ENCODE measurements at regions not wholly inside any gene's neighbourhood (a gene's known extent, or its start where the extent isn't known, plus 50 kb on each side); places are given as distances from the start of the nearest gene placed in this dataset.

- Histone ChIP-seq H3K27me3 (ENCODE audit: control insufficient read depth, insufficient read depth, low read length) (no peaks in the 10 kb centered on the region), H3K4me1 (ENCODE audit: control insufficient read depth, insufficient read depth, low read length) (no peaks in the 10 kb centered on the region), H3K9me3 (ENCODE audit: control insufficient read depth, insufficient read depth, low read length) (no peaks in the 10 kb centered on the region), H3K36me3 (ENCODE audit: control insufficient read depth, insufficient read depth, low read length) (no peaks in the 10 kb centered on the region), H3K27ac (ENCODE audit: low read length) (no peak overlapping the region), H3K4me3 (ENCODE audit: low read length) (no peak overlapping the region)
- no peak for DNase-seq (ENCODE audit: low read depth, low spot score)
- no CpG with 5 or more reads among the region's 5 CpGs for WGBS (ENCODE audit: insufficient coverage, insufficient read length)
Measured at GRCh38 chr6:1088492-1089001, 223.4 kb upstream of the FOXQ1 start.

GRCh38 chr6:1087154-1087843 is 224.6 kb upstream of the FOXQ1 start:
- Histone ChIP-seq H3K4me1 (ENCODE audit: control insufficient read depth, insufficient read depth, low read length) (no peaks in the 10 kb centered on the region), H3K36me3 (ENCODE audit: control insufficient read depth, insufficient read depth, low read length) (no peaks in the 10 kb centered on the region), H3K9me3 (ENCODE audit: control insufficient read depth, insufficient read depth, low read length) (no peaks in the 10 kb centered on the region), H3K27ac (ENCODE audit: low read length) (no peak overlapping the region), H3K27me3 (ENCODE audit: control insufficient read depth, insufficient read depth, low read length) (no peaks in the 10 kb centered on the region), H3K4me3 (ENCODE audit: low read length) (no peak overlapping the region)
- WGBS (ENCODE audit: insufficient coverage, insufficient read length): no CpG with 5 or more reads among the region's 11 CpGs
- DNase-seq (ENCODE audit: low read depth, low spot score): no peak

- DNase-seq (ENCODE audit: low read depth, low spot score): no peak
- H3K27me3 ChIP-seq (ENCODE audit: control insufficient read depth, insufficient read depth, low read length): no peaks in the 10 kb centered on the region
- H3K9me3 ChIP-seq (ENCODE audit: control insufficient read depth, insufficient read depth, low read length): no peaks in the 10 kb centered on the region
- no peaks in the 10 kb centered on the region for H3K36me3 ChIP-seq (ENCODE audit: control insufficient read depth, insufficient read depth, low read length)
- H3K4me3 ChIP-seq (ENCODE audit: low read length): no peak overlapping the region
- no peak overlapping the region for H3K27ac ChIP-seq (ENCODE audit: low read length)
- no peaks in the 10 kb centered on the region for H3K4me1 ChIP-seq (ENCODE audit: control insufficient read depth, insufficient read depth, low read length)
- WGBS (ENCODE audit: insufficient coverage, insufficient read length): no CpG with 5 or more reads among the region's 10 CpGs
Measured at GRCh38 chr6:1086446-1087153, 225.3 kb upstream of the FOXQ1 start.

- Histone ChIP-seq H3K36me3 (ENCODE audit: control insufficient read depth, insufficient read depth, low read length) (no peaks in the 10 kb centered on the region), H3K4me3 (ENCODE audit: low read length) (no peak overlapping the region), H3K27me3 (ENCODE audit: control insufficient read depth, insufficient read depth, low read length) (no peaks in the 10 kb centered on the region), H3K4me1 (ENCODE audit: control insufficient read depth, insufficient read depth, low read length) (no peaks in the 10 kb centered on the region), H3K9me3 (ENCODE audit: control insufficient read depth, insufficient read depth, low read length) (no peaks in the 10 kb centered on the region), H3K27ac (ENCODE audit: low read length) (no peak overlapping the region)
- no CpG with 5 or more reads among the region's 11 CpGs for WGBS (ENCODE audit: insufficient coverage, insufficient read length)
- DNase-seq (ENCODE audit: low read depth, low spot score): no peak
Measured at GRCh38 chr6:1082285-1082935, 229.5 kb upstream of the FOXQ1 start.

- Histone ChIP-seq H3K9me3 (ENCODE audit: control insufficient read depth, insufficient read depth, low read length) (no peaks in the 10 kb centered on the region), H3K27me3 (ENCODE audit: control insufficient read depth, insufficient read depth, low read length) (no peaks in the 10 kb centered on the region), H3K4me1 (ENCODE audit: control insufficient read depth, insufficient read depth, low read length) (no peaks in the 10 kb centered on the region), H3K27ac (ENCODE audit: low read length) (no peak overlapping the region), H3K36me3 (ENCODE audit: control insufficient read depth, insufficient read depth, low read length) (no peaks in the 10 kb centered on the region), H3K4me3 (ENCODE audit: low read length) (no peak overlapping the region)
- no CpG with 5 or more reads among the region's 7 CpGs for WGBS (ENCODE audit: insufficient coverage, insufficient read length)
- no peak for DNase-seq (ENCODE audit: low read depth, low spot score)
Measured at GRCh38 chr6:1081551-1082284, 230.2 kb upstream of the FOXQ1 start.

- no peak overlapping the region for H3K27ac ChIP-seq (ENCODE audit: low read length)
- H3K27me3 ChIP-seq (ENCODE audit: control insufficient read depth, insufficient read depth, low read length): no peaks in the 10 kb centered on the region
- H3K4me1 ChIP-seq (ENCODE audit: control insufficient read depth, insufficient read depth, low read length): no peaks in the 10 kb centered on the region
- H3K4me3 ChIP-seq (ENCODE audit: low read length): no peak overlapping the region
- H3K36me3 ChIP-seq (ENCODE audit: control insufficient read depth, insufficient read depth, low read length): no peaks in the 10 kb centered on the region
- DNase-seq (ENCODE audit: low read depth, low spot score): no peak
- no peaks in the 10 kb centered on the region for H3K9me3 ChIP-seq (ENCODE audit: control insufficient read depth, insufficient read depth, low read length)
- WGBS (ENCODE audit: insufficient coverage, insufficient read length): no CpG with 5 or more reads among the region's 34 CpGs
Measured at GRCh38 chr6:1080453-1081337, 231.2 kb upstream of the FOXQ1 start.

GRCh38 chr6:1079525-1079924 is 232.4 kb upstream of the FOXQ1 start:
- Histone ChIP-seq H3K4me3 (ENCODE audit: low read length) (no peak overlapping the region), H3K9me3 (ENCODE audit: control insufficient read depth, insufficient read depth, low read length) (no peaks in the 10 kb centered on the region), H3K27me3 (ENCODE audit: control insufficient read depth, insufficient read depth, low read length) (no peaks in the 10 kb centered on the region), H3K27ac (ENCODE audit: low read length) (no peak overlapping the region), H3K36me3 (ENCODE audit: control insufficient read depth, insufficient read depth, low read length) (no peaks in the 10 kb centered on the region), H3K4me1 (ENCODE audit: control insufficient read depth, insufficient read depth, low read length) (no peaks in the 10 kb centered on the region)
- no CpG with 5 or more reads among the region's 6 CpGs for WGBS (ENCODE audit: insufficient coverage, insufficient read length)
- DNase-seq (ENCODE audit: low read depth, low spot score): no peak

GRCh38 chr6:1077478-1078416 is 234.2 kb upstream of the FOXQ1 start:
- Histone ChIP-seq H3K27ac (ENCODE audit: low read length) (no peak overlapping the region), H3K27me3 (ENCODE audit: control insufficient read depth, insufficient read depth, low read length) (no peaks in the 10 kb centered on the region), H3K4me3 (ENCODE audit: low read length) (no peak overlapping the region), H3K4me1 (ENCODE audit: control insufficient read depth, insufficient read depth, low read length) (no peaks in the 10 kb centered on the region), H3K36me3 (ENCODE audit: control insufficient read depth, insufficient read depth, low read length) (no peaks in the 10 kb centered on the region), H3K9me3 (ENCODE audit: control insufficient read depth, insufficient read depth, low read length) (no peaks in the 10 kb centered on the region)
- no CpG with 5 or more reads among the region's 22 CpGs for WGBS (ENCODE audit: insufficient coverage, insufficient read length)
- no peak for DNase-seq (ENCODE audit: low read depth, low spot score)
